GM23248 (cell line): ENCODE measurements at regions not wholly inside any gene's neighbourhood (a gene's known extent, or its start where the extent isn't known, plus 50 kb on each side); places are given as distances from the start of the nearest gene placed in this dataset.

Source experiments
- DNase-seq: peaks from one replicate; pipeline ENCODE4 v3.0.0-alpha.2; 2015
- H2AFZ ChIP-seq: fragments of 200-600 bp; sonication (generic); 2 replicates; pipeline ENCODE4 v1.6.1; 2016; ENCODE audit warnings: antibody characterized with exemption
- H3F3A ChIP-seq: fragments of 200-600 bp; sonication (generic); 2 replicates; pipeline ENCODE4 v1.6.1; 2016; ENCODE audit warnings: mild to moderate bottlenecking, antibody characterized with exemption, mixed run types; ENCODE audit not compliant: insufficient read depth
- H3K27ac ChIP-seq: fragments of 200-600 bp; sonication (generic); 2 replicates; pipeline ENCODE4 v1.5.1; 2016; ENCODE audit warnings: mild to moderate bottlenecking
- H3K27me3 ChIP-seq: fragments of 200-600 bp; sonication (generic); replicated peaks from 2 replicates; pipeline ENCODE4 v1.6.1; 2016; ENCODE audit warnings: mild to moderate bottlenecking; ENCODE audit not compliant: insufficient read depth
- H3K36me3 ChIP-seq: fragments of 200-600 bp; sonication (generic); 2 replicates; pipeline ENCODE4 v1.6.1; 2016; ENCODE audit warnings: low read depth, mild to moderate bottlenecking
- H3K4me1 ChIP-seq: fragments of 200-600 bp; sonication (generic); 2 replicates; pipeline ENCODE4 v1.6.1; 2016; ENCODE audit warnings: mild to moderate bottlenecking; ENCODE audit not compliant: insufficient read depth
- H3K4me2 ChIP-seq: fragments of 200-600 bp; sonication (generic); one replicate; pipeline ENCODE4 v1.6.1; 2016; ENCODE audit warnings: mild to moderate bottlenecking; ENCODE audit not compliant: unreplicated experiment
- H3K4me3 ChIP-seq: fragments of 200-600 bp; sonication (generic); 2 replicates; pipeline ENCODE4 v1.5.1; 2016; ENCODE audit warnings: mild to moderate bottlenecking
- H3K79me2 ChIP-seq: fragments of 200-600 bp; sonication (generic); 2 replicates; pipeline ENCODE4 v1.6.1; 2016; ENCODE audit warnings: mild to moderate bottlenecking; ENCODE audit not compliant: insufficient read depth
- H3K9ac ChIP-seq: fragments of 200-600 bp; sonication (generic); 2 replicates; pipeline ENCODE4 v1.6.1; 2016; ENCODE audit warnings: mild to moderate bottlenecking
- H3K9me2 ChIP-seq: fragments of 200-600 bp; sonication (generic); 2 replicates; pipeline ENCODE4 v1.6.1; 2016; ENCODE audit warnings: mixed run types, mild to moderate bottlenecking, moderate library complexity; ENCODE audit not compliant: insufficient read depth
- H3K9me3 ChIP-seq: fragments of 200-600 bp; sonication (generic); one replicate; pipeline ENCODE4 v1.6.1; 2017; ENCODE audit warnings: low read depth
- H4K20me1 ChIP-seq: fragments of 200-600 bp; sonication (generic); 2 replicates; pipeline ENCODE4 v1.6.0; 2016; ENCODE audit not compliant: insufficient read depth
- EZH2 ChIP-seq: fragments of 200-600 bp; sonication (generic); IDR thresholded peaks from 2 replicates; pipeline ENCODE4 v1.6.1; 2018; ENCODE audit warnings: antibody characterized with exemption, mild to moderate bottlenecking; ENCODE audit not compliant: insufficient read depth, poor library complexity, severe bottlenecking
- EZH2phosphoT487 ChIP-seq: fragments of 200-600 bp; sonication (generic); IDR thresholded peaks from 2 replicates; pipeline ENCODE4 v1.6.1; 2018; ENCODE audit warnings: antibody characterized with exemption, moderate library complexity, mild to moderate bottlenecking, low read depth; ENCODE audit not compliant: insufficient read depth
- WGBS, 2 experiments: methylation state at CpG; one replicate each; pipeline ENCODE4 v1.1.6; 2015 to 2017; ENCODE audit warnings: low lambda C conversion rate in 2 of 2, low coverage in 1 of 2; ENCODE audit errors: missing lambda C conversion rate in 2 of 2; 5-methylcytosine and 5-hydroxymethylcytosine counted together
- in situ Hi-C: fragments of 300-500 bp; cut with MboI; formaldehyde crosslinking; loops from 2 replicates; pipeline ENCODE4 v1.15.0; 2020

DNA sequence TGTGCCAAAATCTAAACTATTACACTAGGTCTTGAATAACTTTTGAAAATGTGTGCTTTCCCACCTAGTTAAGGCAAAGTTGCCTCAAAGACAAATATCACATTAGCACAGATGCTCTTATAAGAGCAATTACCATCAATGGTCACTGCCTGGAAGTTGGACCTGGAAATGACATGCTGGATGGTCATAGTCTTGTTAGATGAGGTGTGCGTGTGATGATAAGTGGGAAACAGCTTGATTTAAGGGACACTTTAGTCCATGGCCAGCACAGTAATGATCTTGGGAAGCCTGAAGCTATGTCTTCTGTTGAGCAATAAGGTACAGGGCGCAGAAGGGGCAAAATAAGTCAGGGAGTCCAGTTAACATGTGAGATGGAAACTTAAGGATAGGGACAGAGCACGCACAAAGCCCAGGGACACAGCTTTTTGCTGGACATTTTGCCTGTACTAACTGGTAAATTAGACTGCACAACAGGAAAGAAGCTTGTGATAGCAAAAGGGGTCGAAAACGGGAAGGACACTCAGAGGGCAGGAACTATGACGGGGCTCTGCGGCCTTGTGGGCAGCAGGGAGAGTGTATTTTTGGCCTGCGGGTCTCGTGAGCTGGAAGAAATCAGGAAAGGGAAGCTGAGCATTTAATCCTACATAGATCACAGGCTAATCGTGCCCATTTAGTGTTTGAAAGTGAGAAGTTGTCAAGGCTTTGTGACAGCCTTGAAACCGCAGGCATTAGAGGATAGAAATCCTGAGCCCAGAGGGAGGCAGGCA lies 66.7 kb upstream of the BMP2 start:
- in situ Hi-C loops, result no loop called here
- Histone ChIP-seq H3K4me3 (no peak overlapping the region), H2AFZ (no peak overlapping the region), H3K27ac (no peak overlapping the region), H3K9me2 (no peaks in the 10 kb centered on the region), H3F3A (0 out of 2 replicates have a peak, but pooled peaks cover 4% of the 10 kb centered on the region), H3K4me2 (no peak overlapping the region), H3K27me3 (no peaks in the 10 kb centered on the region; the same call in 1 of the 2 replicates), H3K4me1 (peaks cover 17% of the 10 kb centered on the region), H3K9me3 (no peaks in the 10 kb centered on the region), H3K79me2 (no peaks in the 10 kb centered on the region), H4K20me1 (no peaks in the 10 kb centered on the region), H3K9ac (no peak overlapping the region), H3K36me3 (no peaks in the 10 kb centered on the region)
- no peak for DNase-seq
- TF ChIP-seq EZH2phosphoT487, result no peak
- TF ChIP-seq EZH2, result no peak
- 68 to 72% methylated on average over 11 of the region's 11 CpGs for WGBS, 2 experiments

DNA sequence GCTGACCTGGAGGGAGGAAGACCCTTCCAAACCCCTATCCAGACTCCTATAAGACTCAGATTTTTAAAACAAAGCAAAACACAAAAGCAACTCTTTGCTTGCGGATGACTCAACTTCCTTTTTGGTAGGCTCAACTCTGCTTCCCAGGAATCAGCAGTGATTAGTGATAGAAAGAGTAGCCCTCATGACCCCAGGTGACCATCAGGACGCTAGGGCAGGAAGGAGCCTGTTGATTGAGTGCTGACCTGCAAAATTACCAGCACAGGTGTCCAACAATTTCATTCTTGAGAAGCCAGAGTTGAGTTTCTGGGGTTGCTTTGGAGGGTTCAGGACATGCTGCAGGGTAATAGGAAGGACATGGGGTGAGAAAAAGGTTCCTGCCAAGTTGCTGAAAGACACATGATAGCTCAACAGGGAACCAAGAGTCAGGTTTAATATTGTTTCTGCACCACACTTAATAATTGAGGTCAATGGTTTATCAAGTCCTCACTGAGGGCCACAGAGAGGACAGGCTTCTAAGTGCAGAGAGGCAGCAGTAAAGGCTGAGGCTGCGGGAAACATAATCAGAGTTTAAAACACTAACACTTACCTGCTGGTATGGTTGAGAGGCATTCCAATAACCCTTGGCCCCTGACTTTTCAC lies 67.4 kb upstream of the BMP2 start:
- H3K27ac ChIP-seq, result no peak overlapping the region
- H3K9me3 ChIP-seq, result no peaks in the 10 kb centered on the region
- DNase-seq, result no peak
- H3K4me2 ChIP-seq, result no peak overlapping the region
- TF ChIP-seq EZH2phosphoT487 (no peak), EZH2 (no peak)
- H3K27me3 ChIP-seq, result no peaks in the 10 kb centered on the region; the same call in 1 of the 2 replicates
- H3K4me1 ChIP-seq, result peaks cover 12% of the 10 kb centered on the region
- H3K9me2 ChIP-seq, result no peaks in the 10 kb centered on the region
- no peak overlapping the region for H2AFZ ChIP-seq
- H3F3A ChIP-seq, result 0 out of 2 replicates have a peak, but pooled peaks cover 3% of the 10 kb centered on the region
- H3K79me2 ChIP-seq, result no peaks in the 10 kb centered on the region
- H4K20me1 ChIP-seq, result no peaks in the 10 kb centered on the region
- H3K4me3 ChIP-seq, result no peak overlapping the region
- in situ Hi-C loops, result no loop called here
- WGBS, 2 experiments, result 50 to 58% methylated on average over 3 of the region's 3 CpGs
- no peaks in the 10 kb centered on the region for H3K36me3 ChIP-seq
- H3K9ac ChIP-seq, result no peak overlapping the region

- H3K27me3 ChIP-seq, result no peaks in the 10 kb centered on the region; the same call in 1 of the 2 replicates
- no peak overlapping the region for H3K9ac ChIP-seq
- H3K79me2 ChIP-seq, result no peaks in the 10 kb centered on the region
- no peaks in the 10 kb centered on the region for H3F3A ChIP-seq
- no peak overlapping the region for H3K4me3 ChIP-seq
- no peaks in the 10 kb centered on the region for H4K20me1 ChIP-seq
- no peak for TF ChIP-seq EZH2phosphoT487
- WGBS, 2 experiments, result 41 to 51% methylated on average over 4 of the region's 4 CpGs
- no peaks in the 10 kb centered on the region for H3K4me1 ChIP-seq
- H3K9me3 ChIP-seq, result no peaks in the 10 kb centered on the region
- no peak overlapping the region for H3K4me2 ChIP-seq
- H3K27ac ChIP-seq, result no peak overlapping the region
- H3K36me3 ChIP-seq, result no peaks in the 10 kb centered on the region
- in situ Hi-C loops, result no loop called here
- H3K9me2 ChIP-seq, result no peaks in the 10 kb centered on the region
- H2AFZ ChIP-seq, result no peak overlapping the region
- DNase-seq, result no peak
Measured at GRCh38 chr20:6698723-6699122, 68.8 kb upstream of the BMP2 start.

DNA sequence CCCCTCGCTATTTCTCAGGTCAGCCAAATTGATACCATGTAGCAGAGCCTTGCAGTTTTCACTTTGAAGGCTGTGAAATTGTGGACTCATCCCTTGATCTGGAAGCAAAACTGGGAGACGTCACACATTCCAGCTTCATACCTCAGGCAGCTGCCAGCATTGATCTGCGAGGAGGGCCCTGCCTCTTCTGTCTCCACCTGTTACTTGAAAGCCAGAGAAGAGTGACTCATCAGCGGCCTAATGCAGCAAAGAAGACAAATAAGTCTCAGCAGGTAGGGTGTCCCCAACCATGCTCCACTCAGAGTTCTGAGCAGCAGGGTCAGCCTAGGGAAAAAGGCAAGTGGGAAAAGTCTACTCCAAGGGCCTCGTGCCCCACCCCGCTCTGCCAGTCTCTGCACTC lies 69.4 kb upstream of the BMP2 start:
- no peak overlapping the region for H3K27ac ChIP-seq
- no peaks in the 10 kb centered on the region for H3K9me3 ChIP-seq
- no peaks in the 10 kb centered on the region for H4K20me1 ChIP-seq
- no peaks in the 10 kb centered on the region; the same call in 1 of the 2 replicates for H3K27me3 ChIP-seq
- H3F3A ChIP-seq, result no peaks in the 10 kb centered on the region
- DNase-seq, result no peak
- no peaks in the 10 kb centered on the region for H3K4me1 ChIP-seq
- no peak overlapping the region for H2AFZ ChIP-seq
- no peaks in the 10 kb centered on the region for H3K9me2 ChIP-seq
- WGBS, 2 experiments, result 50 to 57% methylated on average over 6 of the region's 6 CpGs
- H3K36me3 ChIP-seq, result no peaks in the 10 kb centered on the region
- H3K4me3 ChIP-seq, result no peak overlapping the region
- in situ Hi-C loops, result no loop called here
- no peak overlapping the region for H3K4me2 ChIP-seq
- no peak overlapping the region for H3K9ac ChIP-seq
- TF ChIP-seq EZH2 (no peak), EZH2phosphoT487 (no peak)
- H3K79me2 ChIP-seq, result no peaks in the 10 kb centered on the region
